ENCODE measurements at regions not wholly inside any gene's neighbourhood (a gene's known extent, or its start where the extent isn't known, plus 50 kb on each side); places are given as distances from the start of the nearest gene placed in this dataset.

DNA sequence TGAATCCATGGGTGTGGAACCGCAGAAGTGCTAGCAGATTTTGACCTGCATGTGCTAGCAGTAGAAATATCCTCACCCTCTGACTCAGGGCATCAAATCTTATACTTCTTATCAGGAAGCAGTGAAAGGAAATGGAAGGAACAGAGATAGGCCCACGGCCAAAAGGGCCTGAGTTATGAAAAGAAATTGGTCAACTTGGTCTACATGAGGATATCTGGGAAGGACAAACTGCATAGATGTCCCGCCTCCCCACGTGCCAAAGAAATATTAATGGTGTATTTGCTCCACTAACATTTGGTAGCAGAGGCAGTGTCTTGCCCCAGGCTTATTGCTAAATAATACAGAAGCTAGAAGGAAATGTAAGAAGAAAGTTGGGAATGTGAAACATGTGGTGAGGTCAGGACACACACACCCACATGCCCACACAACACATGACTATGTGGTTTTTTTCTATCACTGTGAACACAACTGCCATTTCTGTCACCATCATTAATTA lies 93.6 kb upstream of the COL8A1 start:
- TF ChIP-seq CSDC2 (CRISPR knock-in tag; IDR thresholded peaks at IDR 0.05) (no peak), ZNF70 (CRISPR knock-in tag; IDR thresholded peaks at IDR 0.05) (no peak), ESRRG (CRISPR knock-in tag; IDR thresholded peaks at IDR 0.05) (no peak), ISL1 (CRISPR knock-in tag; IDR thresholded peaks at IDR 0.05) (no peak), ZC3H10 (CRISPR knock-in tag; IDR thresholded peaks at IDR 0.05) (no peak), BACH2 (CRISPR knock-in tag; IDR thresholded peaks at IDR 0.05; ENCODE audit: borderline replicate concordance) (no peak), RARB (CRISPR knock-in tag; IDR thresholded peaks at IDR 0.05) (no peak), ZNF8 (CRISPR knock-in tag; IDR thresholded peaks at IDR 0.05) (no peak), SNAI2 (CRISPR knock-in tag; IDR thresholded peaks at IDR 0.05) (no peak), ZFP3 (CRISPR knock-in tag; IDR thresholded peaks at IDR 0.05) (no peak), ZNF565 (CRISPR knock-in tag; conservative IDR thresholded peaks at IDR 0.05; ENCODE audit: low read depth) (no peak), ARNTL (CRISPR knock-in tag; IDR thresholded peaks at IDR 0.05; ENCODE audit: borderline replicate concordance, low read depth) (no peak), GLIS3 (CRISPR knock-in tag; IDR thresholded peaks at IDR 0.05) (no peak), OSR1 (CRISPR knock-in tag; IDR thresholded peaks at IDR 0.05) (no peak)
- TF ChIP-seq, protein P1, sequence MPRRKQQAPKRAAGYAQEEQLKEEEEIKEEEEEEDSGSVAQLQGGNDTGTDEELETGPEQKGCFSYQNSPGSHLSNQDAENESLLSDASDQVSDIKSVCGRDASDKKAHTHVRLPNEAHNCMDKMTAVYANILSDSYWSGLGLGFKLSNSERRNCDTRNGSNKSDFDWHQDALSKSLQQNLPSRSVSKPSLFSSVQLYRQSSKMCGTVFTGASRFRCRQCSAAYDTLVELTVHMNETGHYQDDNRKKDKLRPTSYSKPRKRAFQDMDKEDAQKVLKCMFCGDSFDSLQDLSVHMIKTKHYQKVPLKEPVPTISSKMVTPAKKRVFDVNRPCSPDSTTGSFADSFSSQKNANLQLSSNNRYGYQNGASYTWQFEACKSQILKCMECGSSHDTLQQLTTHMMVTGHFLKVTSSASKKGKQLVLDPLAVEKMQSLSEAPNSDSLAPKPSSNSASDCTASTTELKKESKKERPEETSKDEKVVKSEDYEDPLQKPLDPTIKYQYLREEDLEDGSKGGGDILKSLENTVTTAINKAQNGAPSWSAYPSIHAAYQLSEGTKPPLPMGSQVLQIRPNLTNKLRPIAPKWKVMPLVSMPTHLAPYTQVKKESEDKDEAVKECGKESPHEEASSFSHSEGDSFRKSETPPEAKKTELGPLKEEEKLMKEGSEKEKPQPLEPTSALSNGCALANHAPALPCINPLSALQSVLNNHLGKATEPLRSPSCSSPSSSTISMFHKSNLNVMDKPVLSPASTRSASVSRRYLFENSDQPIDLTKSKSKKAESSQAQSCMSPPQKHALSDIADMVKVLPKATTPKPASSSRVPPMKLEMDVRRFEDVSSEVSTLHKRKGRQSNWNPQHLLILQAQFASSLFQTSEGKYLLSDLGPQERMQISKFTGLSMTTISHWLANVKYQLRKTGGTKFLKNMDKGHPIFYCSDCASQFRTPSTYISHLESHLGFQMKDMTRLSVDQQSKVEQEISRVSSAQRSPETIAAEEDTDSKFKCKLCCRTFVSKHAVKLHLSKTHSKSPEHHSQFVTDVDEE (CRISPR knock-in tag; IDR thresholded peaks at IDR 0.05) = no peak
- TF ChIP-seq, protein P2, sequence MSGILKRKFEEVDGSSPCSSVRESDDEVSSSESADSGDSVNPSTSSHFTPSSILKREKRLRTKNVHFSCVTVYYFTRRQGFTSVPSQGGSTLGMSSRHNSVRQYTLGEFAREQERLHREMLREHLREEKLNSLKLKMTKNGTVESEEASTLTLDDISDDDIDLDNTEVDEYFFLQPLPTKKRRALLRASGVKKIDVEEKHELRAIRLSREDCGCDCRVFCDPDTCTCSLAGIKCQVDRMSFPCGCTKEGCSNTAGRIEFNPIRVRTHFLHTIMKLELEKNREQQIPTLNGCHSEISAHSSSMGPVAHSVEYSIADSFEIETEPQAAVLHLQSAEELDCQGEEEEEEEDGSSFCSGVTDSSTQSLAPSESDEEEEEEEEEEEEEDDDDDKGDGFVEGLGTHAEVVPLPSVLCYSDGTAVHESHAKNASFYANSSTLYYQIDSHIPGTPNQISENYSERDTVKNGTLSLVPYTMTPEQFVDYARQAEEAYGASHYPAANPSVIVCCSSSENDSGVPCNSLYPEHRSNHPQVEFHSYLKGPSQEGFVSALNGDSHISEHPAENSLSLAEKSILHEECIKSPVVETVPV (CRISPR knock-in tag; IDR thresholded peaks at IDR 0.05) = no peak
- TF ChIP-seq, protein P3, sequence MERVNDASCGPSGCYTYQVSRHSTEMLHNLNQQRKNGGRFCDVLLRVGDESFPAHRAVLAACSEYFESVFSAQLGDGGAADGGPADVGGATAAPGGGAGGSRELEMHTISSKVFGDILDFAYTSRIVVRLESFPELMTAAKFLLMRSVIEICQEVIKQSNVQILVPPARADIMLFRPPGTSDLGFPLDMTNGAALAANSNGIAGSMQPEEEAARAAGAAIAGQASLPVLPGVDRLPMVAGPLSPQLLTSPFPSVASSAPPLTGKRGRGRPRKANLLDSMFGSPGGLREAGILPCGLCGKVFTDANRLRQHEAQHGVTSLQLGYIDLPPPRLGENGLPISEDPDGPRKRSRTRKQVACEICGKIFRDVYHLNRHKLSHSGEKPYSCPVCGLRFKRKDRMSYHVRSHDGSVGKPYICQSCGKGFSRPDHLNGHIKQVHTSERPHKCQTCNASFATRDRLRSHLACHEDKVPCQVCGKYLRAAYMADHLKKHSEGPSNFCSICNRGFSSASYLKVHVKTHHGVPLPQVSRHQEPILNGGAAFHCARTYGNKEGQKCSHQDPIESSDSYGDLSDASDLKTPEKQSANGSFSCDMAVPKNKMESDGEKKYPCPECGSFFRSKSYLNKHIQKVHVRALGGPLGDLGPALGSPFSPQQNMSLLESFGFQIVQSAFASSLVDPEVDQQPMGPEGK (CRISPR knock-in tag; IDR thresholded peaks at IDR 0.05; ENCODE audit: borderline replicate concordance) = no peak
- ATAC-seq = peak; percentile 16; the same call in 2 of the 3 replicates

DNA sequence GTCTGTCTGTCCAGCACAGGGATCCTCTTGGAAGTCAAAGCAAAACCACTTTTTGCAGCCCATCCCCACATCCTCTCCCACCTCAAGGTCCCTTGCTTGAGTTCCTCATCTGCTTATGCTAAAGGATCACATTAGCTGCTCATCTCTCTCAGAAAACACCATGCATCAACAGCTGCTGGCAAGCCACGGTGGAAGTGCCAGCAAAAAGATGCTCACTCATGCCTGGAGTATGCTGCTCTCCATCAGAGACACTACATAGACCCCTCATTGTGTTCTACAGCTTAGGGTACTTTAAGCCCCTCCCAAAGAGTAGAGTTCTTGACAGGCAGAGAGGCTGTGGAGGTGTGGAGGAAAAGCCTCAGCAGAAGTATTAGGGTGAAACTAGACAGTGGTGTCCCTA lies 94.6 kb upstream of the COL8A1 start:
- TF ChIP-seq, protein P2 (CRISPR knock-in tag; IDR thresholded peaks at IDR 0.05) = no peak
- TF ChIP-seq ZNF565 (CRISPR knock-in tag; conservative IDR thresholded peaks at IDR 0.05; ENCODE audit: low read depth) = no peak

DNA sequence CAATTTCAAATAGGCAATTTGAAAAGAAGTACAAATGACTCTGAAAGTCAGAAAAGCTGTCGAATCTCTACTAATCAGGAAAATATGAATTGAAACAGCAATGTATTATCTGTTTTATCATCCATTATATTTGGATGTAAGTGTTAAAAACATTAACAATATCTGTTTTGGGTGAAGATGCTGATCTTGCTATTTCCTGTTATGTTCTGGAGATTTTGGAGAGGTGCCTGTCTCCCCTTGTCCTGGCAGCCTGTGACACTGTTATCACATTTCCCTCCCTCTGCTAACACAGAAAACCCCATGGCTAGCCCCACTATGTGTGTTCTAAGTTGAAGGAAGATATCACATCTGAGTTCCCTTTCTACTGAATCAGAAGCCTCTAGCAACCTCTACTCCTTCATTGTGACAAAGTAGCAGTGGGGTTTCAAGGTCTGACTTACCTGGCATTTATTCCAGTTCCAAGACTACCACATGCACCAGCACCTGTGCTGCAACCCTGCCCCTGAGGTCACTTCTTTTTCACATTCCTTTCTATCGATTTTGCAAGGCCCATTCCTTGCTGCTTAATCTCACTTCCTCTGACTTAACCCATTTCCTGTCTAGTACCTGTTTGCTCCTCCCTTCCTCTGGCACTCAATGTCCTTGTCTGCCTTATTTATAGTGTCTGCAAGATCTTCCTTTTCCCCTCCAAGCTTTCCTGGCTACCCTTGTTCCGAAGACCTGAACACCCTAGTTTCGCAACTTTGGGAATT lies 95.5 kb upstream of the COL8A1 start:
- no peak for ATAC-seq
- TF ChIP-seq ZNF70 (CRISPR knock-in tag; IDR thresholded peaks at IDR 0.05) = no peak
- TF ChIP-seq, protein P2 (CRISPR knock-in tag; IDR thresholded peaks at IDR 0.05) = no peak
- TF ChIP-seq ZNF8 (CRISPR knock-in tag; IDR thresholded peaks at IDR 0.05) = no peak
- TF ChIP-seq ISL1 (CRISPR knock-in tag; IDR thresholded peaks at IDR 0.05) = no peak
- no peak for TF ChIP-seq ZFP3 (CRISPR knock-in tag; IDR thresholded peaks at IDR 0.05)
- TF ChIP-seq CSDC2 (CRISPR knock-in tag; IDR thresholded peaks at IDR 0.05) = no peak
- no peak for TF ChIP-seq ZNF565 (CRISPR knock-in tag; conservative IDR thresholded peaks at IDR 0.05; ENCODE audit: low read depth)

More for the DNA sequence above, 94.6 kb upstream of the COL8A1 start:
- no peak for ATAC-seq

DNA sequence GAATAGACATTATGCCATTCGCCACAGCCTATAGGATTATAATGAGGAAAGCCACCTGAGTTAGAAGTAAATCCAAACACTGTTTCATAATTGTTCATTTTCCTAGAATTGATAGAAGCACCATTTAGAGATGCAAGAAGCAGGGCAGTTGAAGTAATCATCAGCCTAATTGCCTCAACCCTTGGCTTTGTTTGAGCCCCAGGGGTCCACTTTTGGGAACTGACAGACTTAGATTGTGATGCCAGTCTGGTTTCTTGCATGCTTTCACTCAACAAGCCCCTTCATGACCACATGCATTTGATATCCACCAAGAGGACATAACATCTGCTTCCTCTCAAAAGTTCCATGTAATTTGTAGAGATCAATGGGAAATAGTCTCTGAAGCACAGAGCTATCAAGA lies 97.2 kb upstream of the COL8A1 start:
- TF ChIP-seq ZFP3 (CRISPR knock-in tag; IDR thresholded peaks at IDR 0.05) (no peak), GLIS3 (CRISPR knock-in tag; IDR thresholded peaks at IDR 0.05) (no peak), SNAI2 (CRISPR knock-in tag; IDR thresholded peaks at IDR 0.05) (no peak), ZFP30 (CRISPR knock-in tag; IDR thresholded peaks at IDR 0.05) (no peak), BACH2 (CRISPR knock-in tag; IDR thresholded peaks at IDR 0.05; ENCODE audit: borderline replicate concordance) (no peak), ESRRG (CRISPR knock-in tag; IDR thresholded peaks at IDR 0.05) (no peak), ISL1 (CRISPR knock-in tag; IDR thresholded peaks at IDR 0.05) (no peak), ZNF8 (CRISPR knock-in tag; IDR thresholded peaks at IDR 0.05) (no peak), ZNF565 (CRISPR knock-in tag; conservative IDR thresholded peaks at IDR 0.05; ENCODE audit: low read depth) (no peak)
- no peak for ATAC-seq

All from SK-N-SH treated with all-trans-retinoic acid at 6 μM for 48 hours (cell line).